LoVo (cell line): ENCODE measurements at regions not wholly inside any gene's neighbourhood (a gene's known extent, or its start where the extent isn't known, plus 50 kb on each side); places are given as distances from the start of the nearest gene placed in this dataset.
"Not testable (repeated sequence)": the region's sequence is repeated elsewhere in the genome, so short reads cannot be mapped to it uniquely, and the experiment has no call there.

Experiments used
- DNase-seq: peaks from one replicate; pipeline ENCODE4 v3.0.0-alpha.2; 2016; ENCODE audit warnings: low spot score

GRCh38 chrX:115840729-115841409 is 279.9 kb downstream of the PLS3 start:
- DNase-seq: not testable (repeated sequence)

- not testable (repeated sequence) for DNase-seq
Measured at GRCh38 chrX:115850986-115851385, 290.0 kb downstream of the PLS3 start.

- DNase-seq: not testable (repeated sequence)
Measured at GRCh38 chrX:115853260-115853659, 292.3 kb downstream of the PLS3 start.

- DNase-seq: not testable (repeated sequence)
Measured at GRCh38 chrX:115881170-115881569, 289.4 kb upstream of the AGTR2 start.

GRCh38 chrX:115884121-115884520 is 286.4 kb upstream of the AGTR2 start:
- not testable (repeated sequence) for DNase-seq

- not testable (repeated sequence) for DNase-seq
Measured at GRCh38 chrX:115888041-115888440, 282.5 kb upstream of the AGTR2 start.

- not testable (repeated sequence) for DNase-seq
Measured at GRCh38 chrX:115888519-115888918, 282.0 kb upstream of the AGTR2 start.

GRCh38 chrX:115889121-115889890 is 281.2 kb upstream of the AGTR2 start:
- no peak for DNase-seq

GRCh38 chrX:115892056-115892708 is 278.4 kb upstream of the AGTR2 start:
- DNase-seq: peak; percentile 37

GRCh38 chrX:115892787-115893671 is 277.5 kb upstream of the AGTR2 start:
- DNase-seq: peak; percentile 16

GRCh38 chrX:115894087-115894486 is 276.5 kb upstream of the AGTR2 start:
- no peak for DNase-seq

- DNase-seq: no peak
Measured at GRCh38 chrX:115895678-115896329, 274.7 kb upstream of the AGTR2 start.

- DNase-seq: no peak
Measured at GRCh38 chrX:115896362-115896761, 274.2 kb upstream of the AGTR2 start.

GRCh38 chrX:115897956-115898355 is 272.6 kb upstream of the AGTR2 start:
- no peak for DNase-seq

GRCh38 chrX:115898382-115899001 is 272.1 kb upstream of the AGTR2 start:
- DNase-seq: no peak

GRCh38 chrX:115900425-115900824 is 270.1 kb upstream of the AGTR2 start:
- DNase-seq: no peak

- no peak for DNase-seq
Measured at GRCh38 chrX:115901241-115901640, 269.3 kb upstream of the AGTR2 start.

GRCh38 chrX:115902995-115903394 is 267.5 kb upstream of the AGTR2 start:
- no peak for DNase-seq

- no peak for DNase-seq
Measured at GRCh38 chrX:115906276-115906675, 264.3 kb upstream of the AGTR2 start.

- DNase-seq: no peak
Measured at GRCh38 chrX:115906881-115907280, 263.7 kb upstream of the AGTR2 start.

- no peak for DNase-seq
Measured at GRCh38 chrX:115909017-115909416, 261.5 kb upstream of the AGTR2 start.
